NB4 (cell line): ENCODE measurements at regions not wholly inside any gene's neighbourhood (a gene's known extent, or its start where the extent isn't known, plus 50 kb on each side); places are given as distances from the start of the nearest gene placed in this dataset.

Source experiments
- POLR2A ChIP-seq: IDR thresholded peaks from 2 replicates; pipeline ENCODE4 v1.6.1; 2011; ENCODE audit warnings: mild to moderate bottlenecking; ENCODE audit not compliant: insufficient read length; ENCODE audit errors: extremely low read depth
- TF ChIP-seq, protein P1 (sequence below): IDR thresholded peaks from one replicate; pipeline ENCODE4 v1.5.1; 2012; ENCODE audit warnings: low read depth, low read length

DNA sequence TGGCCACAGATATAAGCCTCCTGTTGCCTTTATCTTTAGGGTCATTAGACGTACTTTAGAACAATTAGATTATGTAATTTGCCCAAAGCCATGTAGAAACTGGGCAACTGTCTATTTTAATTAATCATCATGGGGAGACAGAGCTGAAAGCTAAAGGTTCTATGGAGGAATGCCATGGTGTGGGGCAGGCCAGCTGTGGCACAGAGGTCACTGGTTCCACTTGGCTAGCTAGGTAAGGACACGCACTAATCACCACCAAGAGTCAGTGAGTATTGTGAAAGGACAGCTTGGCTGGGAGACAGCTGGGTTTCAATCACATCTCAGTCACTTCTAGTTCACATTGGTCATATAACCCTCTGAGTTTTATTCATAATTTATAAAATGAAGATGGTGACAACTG lies 81.7 kb downstream of the HMHB1 start:
- TF ChIP-seq, protein P1, sequence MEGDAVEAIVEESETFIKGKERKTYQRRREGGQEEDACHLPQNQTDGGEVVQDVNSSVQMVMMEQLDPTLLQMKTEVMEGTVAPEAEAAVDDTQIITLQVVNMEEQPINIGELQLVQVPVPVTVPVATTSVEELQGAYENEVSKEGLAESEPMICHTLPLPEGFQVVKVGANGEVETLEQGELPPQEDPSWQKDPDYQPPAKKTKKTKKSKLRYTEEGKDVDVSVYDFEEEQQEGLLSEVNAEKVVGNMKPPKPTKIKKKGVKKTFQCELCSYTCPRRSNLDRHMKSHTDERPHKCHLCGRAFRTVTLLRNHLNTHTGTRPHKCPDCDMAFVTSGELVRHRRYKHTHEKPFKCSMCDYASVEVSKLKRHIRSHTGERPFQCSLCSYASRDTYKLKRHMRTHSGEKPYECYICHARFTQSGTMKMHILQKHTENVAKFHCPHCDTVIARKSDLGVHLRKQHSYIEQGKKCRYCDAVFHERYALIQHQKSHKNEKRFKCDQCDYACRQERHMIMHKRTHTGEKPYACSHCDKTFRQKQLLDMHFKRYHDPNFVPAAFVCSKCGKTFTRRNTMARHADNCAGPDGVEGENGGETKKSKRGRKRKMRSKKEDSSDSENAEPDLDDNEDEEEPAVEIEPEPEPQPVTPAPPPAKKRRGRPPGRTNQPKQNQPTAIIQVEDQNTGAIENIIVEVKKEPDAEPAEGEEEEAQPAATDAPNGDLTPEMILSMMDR: no peak
- no peak for TF ChIP-seq POLR2A
